NOMO-1 treated with dmso at 0.1 percent for 144 hours (cell line): ENCODE measurements at regions not wholly inside any gene's neighbourhood (a gene's known extent, or its start where the extent isn't known, plus 50 kb on each side); places are given as distances from the start of the nearest gene placed in this dataset.

Experiments used
- DNase-seq: peaks from one replicate; lab custom pipeline; 2025; ENCODE audit not compliant: unreplicated experiment; lab: John Stamatoyannopoulos, UW

GRCh38 chr13:22700246-22700887 lies 480.4 kb upstream of the SGCG start:
- DNase-seq: no peak

GRCh38 chr13:22703601-22704209 lies 477.1 kb upstream of the SGCG start:
- no peak for DNase-seq

- DNase-seq: no peak
Observed at GRCh38 chr13:22707946-22708345, 472.8 kb upstream of the SGCG start.

GRCh38 chr13:22717036-22717435 lies 463.7 kb upstream of the SGCG start:
- no peak for DNase-seq

GRCh38 chr13:22726726-22727125 lies 454.1 kb upstream of the SGCG start:
- DNase-seq: no peak

GRCh38 chr13:22735011-22735995 lies 445.5 kb upstream of the SGCG start:
- DNase-seq: no peak

- DNase-seq: no peak
Observed at GRCh38 chr13:22736084-22736767, 444.6 kb upstream of the SGCG start.

- DNase-seq: no peak
Observed at GRCh38 chr13:22736768-22737092, 444.0 kb upstream of the SGCG start.

- no peak for DNase-seq
Observed at GRCh38 chr13:22738357-22738756, 442.4 kb upstream of the SGCG start.

GRCh38 chr13:22740264-22740663 lies 440.5 kb upstream of the SGCG start:
- DNase-seq: no peak

GRCh38 chr13:22744688-22745452 lies 435.9 kb upstream of the SGCG start:
- no peak for DNase-seq

GRCh38 chr13:22748866-22749577 lies 431.8 kb upstream of the SGCG start:
- no peak for DNase-seq

- DNase-seq: no peak
Observed at GRCh38 chr13:22749626-22750025, 431.2 kb upstream of the SGCG start.

GRCh38 chr13:22757530-22758120 lies 423.2 kb upstream of the SGCG start:
- no peak for DNase-seq

GRCh38 chr13:22758245-22758644 lies 422.5 kb upstream of the SGCG start:
- DNase-seq: no peak

GRCh38 chr13:22761709-22762108 lies 419.1 kb upstream of the SGCG start:
- no peak for DNase-seq

- DNase-seq: no peak
Observed at GRCh38 chr13:22765547-22765946, 415.2 kb upstream of the SGCG start.

GRCh38 chr13:22770891-22771290 lies 409.9 kb upstream of the SGCG start:
- DNase-seq: no peak

- DNase-seq: no peak
Observed at GRCh38 chr13:22773465-22773864, 407.3 kb upstream of the SGCG start.
